CD4-positive, alpha-beta T cell (primary cell): ENCODE measurements at regions not wholly inside any gene's neighbourhood (a gene's known extent, or its start where the extent isn't known, plus 50 kb on each side); places are given as distances from the start of the nearest gene placed in this dataset.

Experiments
- ATAC-seq: fragments of 200-7000 bp; cut with Tn5 transposase; one replicate; pipeline ENCODE4 v1.10.0; 2022; ENCODE audit warnings: mild to moderate bottlenecking; ENCODE audit not compliant: poor library complexity
- CTCF ChIA-PET: fragments of 350-600 bp; sonication (Branson Sonifier 250); formaldehyde crosslinking; loops from one replicate; lab custom pipeline; 2021; ENCODE audit warnings: antibody characterized with exemption, inconsistent platforms; lab: Charles Lee
- POLR2A ChIA-PET: fragments of 350-600 bp; sonication (Branson Sonifier 250); formaldehyde crosslinking; loops from one replicate; lab custom pipeline; 2021; ENCODE audit warnings: antibody characterized with exemption, inconsistent platforms; lab: Charles Lee
- DNase-seq, 14 experiments: peaks; one replicate each; pipeline ENCODE4 v3.0.0-alpha.2; 2013 to 2020; ENCODE audit warnings: mixed read lengths in 2 of 14
- H3K27ac ChIP-seq, 2 donors: one replicate each; pipeline versions ENCODE4 v1.5.1 to v1.7.0; 2013; ENCODE audit warnings: low read length in 2 of 2, low read depth in 1 of 2, mild to moderate bottlenecking in 1 of 2
- H3K27me3 ChIP-seq, 2 experiments: 1 replicate in 1 of 2; 2 replicates in 1 of 2; pipeline versions ENCODE4 v1.6.1 to v1.7.0; 2013; ENCODE audit warnings: low read length in 2 of 2, control low read depth in 1 of 2, mild to moderate bottlenecking in 1 of 2, moderate library complexity in 1 of 2; ENCODE audit not compliant: insufficient read depth in 2 of 2, control insufficient read depth in 1 of 2
- H3K36me3 ChIP-seq: one replicate; pipeline ENCODE4 v1.6.1; 2013; ENCODE audit warnings: low read length, control low read depth; ENCODE audit not compliant: insufficient read depth
- H3K4me1 ChIP-seq: one replicate; pipeline ENCODE4 v1.6.1; 2013; ENCODE audit warnings: low read length, control low read depth; ENCODE audit not compliant: insufficient read depth
- H3K4me3 ChIP-seq: one replicate; pipeline ENCODE4 v1.5.1; 2013; ENCODE audit warnings: mild to moderate bottlenecking, low read length, moderate library complexity
- H3K9me3 ChIP-seq, 2 experiments: 1 replicate in 1 of 2; 2 replicates in 1 of 2; pipeline versions ENCODE4 v1.6.1 to v1.7.0; 2013; ENCODE audit warnings: low read length in 2 of 2, mild to moderate bottlenecking in 2 of 2, control low read depth in 1 of 2, moderate library complexity in 1 of 2; ENCODE audit not compliant: control insufficient read depth in 1 of 2, insufficient read depth in 1 of 2
- H3K27ac Mint-ChIP-seq: one replicate; pipeline ENCODE4 v1.8.0; 2020; ENCODE audit warnings: mixed read lengths
- H3K27me3 Mint-ChIP-seq: one replicate; pipeline ENCODE4 v1.8.0; 2021; ENCODE audit warnings: mixed read lengths
- H3K36me3 Mint-ChIP-seq: one replicate; pipeline ENCODE4 v1.8.0; 2021; ENCODE audit warnings: low read depth, mixed read lengths
- H3K4me1 Mint-ChIP-seq: one replicate; pipeline ENCODE4 v1.8.0; 2021; ENCODE audit warnings: low read depth, mixed read lengths
- H3K4me3 Mint-ChIP-seq: one replicate; pipeline ENCODE4 v1.8.0; 2020; ENCODE audit warnings: mild to moderate bottlenecking, mixed read lengths
- H3K9me3 Mint-ChIP-seq: one replicate; pipeline ENCODE4 v1.8.0; 2020; ENCODE audit warnings: mixed read lengths
- CTCF ChIP-seq: fragments of 200-600 bp; IDR thresholded peaks from one replicate; pipeline ENCODE4 v1.8.0; 2022; ENCODE audit warnings: antibody characterized with exemption, mild to moderate bottlenecking
- intact Hi-C, 2 experiments: fragments of 100-400 bp; cut with DNase I in 1 of 2; cut with micrococcal nuclease in 1 of 2; formaldehyde crosslinking; loops; one replicate each; pipeline versions ENCODE4 v1.15.1 to v1.9.0; 2023 to 2025; cut with DNase I, micrococcal nuclease

DNA sequence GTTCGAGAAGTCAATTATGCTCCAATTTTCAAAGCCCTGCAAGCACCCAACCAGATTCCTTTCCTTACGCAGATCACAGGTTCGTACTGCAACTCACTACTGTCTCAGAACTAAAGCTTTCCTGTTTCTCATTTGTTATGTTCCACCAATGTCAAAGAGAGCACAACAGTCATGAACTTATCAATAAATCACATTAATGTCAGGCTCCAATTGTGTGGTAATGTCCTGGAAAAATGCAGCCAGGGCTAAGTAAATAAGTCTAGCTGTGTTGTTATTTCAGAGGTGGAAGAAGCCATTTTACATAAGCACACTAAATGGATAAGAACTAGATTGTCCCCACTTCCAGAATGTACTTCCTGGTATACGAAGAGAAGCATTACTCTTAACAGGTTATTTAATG, 488.6 kb upstream of the PTGER4 start:
- Histone ChIP-seq H3K4me3 (no peak overlapping the region), H3K4me1 (no peaks in the 10 kb centered on the region), H3K9me3 (no peaks in the 10 kb centered on the region), H3K36me3 (no peaks in the 10 kb centered on the region), H3K27ac (no peak overlapping the region), H3K27me3 (no peaks in the 10 kb centered on the region)
- intact Hi-C loops: no loop called here
- DNase-seq (no peak), ATAC-seq (no peak)
- no peak overlapping the region for H3K27ac Mint-ChIP-seq
- no peaks in the 10 kb centered on the region for H3K4me1 Mint-ChIP-seq
- no peak for TF ChIP-seq CTCF
- no peaks in the 10 kb centered on the region for H3K36me3 Mint-ChIP-seq
- H3K9me3 Mint-ChIP-seq: no peaks in the 10 kb centered on the region
- H3K27me3 Mint-ChIP-seq: no peaks in the 10 kb centered on the region
- H3K4me3 Mint-ChIP-seq: no peak overlapping the region
- ChIA-PET POLR2A (no interaction called here), CTCF (no interaction called here)

DNA sequence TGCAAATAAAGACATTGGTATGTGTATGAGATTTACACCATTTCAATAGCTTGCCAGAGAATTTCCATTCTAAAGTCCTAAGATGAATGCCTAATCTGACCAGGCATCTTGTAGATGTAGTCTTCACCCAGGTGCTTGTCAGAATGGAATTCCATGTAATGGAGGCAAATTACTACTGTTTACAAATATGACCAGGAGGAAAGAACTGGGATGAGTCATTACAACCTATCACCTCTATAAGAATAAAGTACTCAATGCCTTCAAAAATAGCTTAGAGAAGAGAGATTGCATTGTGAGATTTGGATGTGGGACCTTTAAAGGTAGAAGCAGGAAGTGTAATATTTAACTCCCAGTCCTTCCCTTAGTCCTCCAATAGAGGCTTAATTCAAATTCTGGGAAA, 507.0 kb upstream of the PTGER4 start:
- H3K36me3 Mint-ChIP-seq: no peaks in the 10 kb centered on the region
- Histone ChIP-seq H3K27ac (no peak overlapping the region), H3K27me3 (no peaks in the 10 kb centered on the region), H3K36me3 (no peaks in the 10 kb centered on the region), H3K4me3 (no peak overlapping the region), H3K4me1 (no peaks in the 10 kb centered on the region), H3K9me3 (peaks cover 0 to 6% of the 10 kb centered on the region in 2 experiments)
- no peaks in the 10 kb centered on the region for H3K27me3 Mint-ChIP-seq
- no peak overlapping the region for H3K27ac Mint-ChIP-seq
- peaks cover 9% of the 10 kb centered on the region for H3K9me3 Mint-ChIP-seq
- no peaks in the 10 kb centered on the region for H3K4me1 Mint-ChIP-seq
- intact Hi-C loops: no loop called here
- no peak overlapping the region for H3K4me3 Mint-ChIP-seq
- no peak for TF ChIP-seq CTCF
- DNase-seq: no peak
- ATAC-seq: no peak
- ChIA-PET POLR2A (no interaction called here), CTCF (no interaction called here)

GRCh38 chr5:40171971-40172370, 507.7 kb upstream of the PTGER4 start:
- TF ChIP-seq CTCF: no peak
- DNase-seq (no peak), ATAC-seq (no peak)
- Mint-ChIP-seq H3K4me1 (no peaks in the 10 kb centered on the region), H3K9me3 (peaks cover 9% of the 10 kb centered on the region), H3K4me3 (no peak overlapping the region), H3K27ac (no peak overlapping the region), H3K36me3 (no peaks in the 10 kb centered on the region), H3K27me3 (no peaks in the 10 kb centered on the region)
- no peak overlapping the region for H3K27ac ChIP-seq
- no peak overlapping the region for H3K4me3 ChIP-seq
- intact Hi-C loops: no loop called here
- H3K9me3 ChIP-seq: no peaks in the 10 kb centered on the region
- H3K4me1 ChIP-seq: no peaks in the 10 kb centered on the region
- H3K36me3 ChIP-seq: no peaks in the 10 kb centered on the region
- ChIA-PET POLR2A (no interaction called here), CTCF (no interaction called here)
- no peaks in the 10 kb centered on the region for H3K27me3 ChIP-seq
